Keratinocyte (primary cell): ENCODE measurements at regions not wholly inside any gene's neighbourhood (a gene's known extent, or its start where the extent isn't known, plus 50 kb on each side); places are given as distances from the start of the nearest gene placed in this dataset.

ENCODE experiments used
- CTCF ChIP-seq, 3 experiments: IDR thresholded peaks in 1 of 3; conservative IDR thresholded peaks in 1 of 3; optimal IDR thresholded peaks in 1 of 3; 2 replicates in 2 of 3; 3 replicates in 1 of 3; pipeline versions ENCODE3 to v1.5.1; 2011; ENCODE audit warnings: low read length in 3 of 3, mild to moderate bottlenecking in 3 of 3, moderate library complexity in 2 of 3, control low read depth in 1 of 3, inconsistent platforms in 1 of 3; ENCODE audit not compliant: insufficient read depth in 2 of 3; ENCODE audit errors: extremely low read depth in 1 of 3
- EZH2 ChIP-seq: IDR thresholded peaks from one replicate; pipeline ENCODE4 v1.6.1; 2012; ENCODE audit warnings: inconsistent platforms, mild to moderate bottlenecking, low read length, moderate library complexity

DNA sequence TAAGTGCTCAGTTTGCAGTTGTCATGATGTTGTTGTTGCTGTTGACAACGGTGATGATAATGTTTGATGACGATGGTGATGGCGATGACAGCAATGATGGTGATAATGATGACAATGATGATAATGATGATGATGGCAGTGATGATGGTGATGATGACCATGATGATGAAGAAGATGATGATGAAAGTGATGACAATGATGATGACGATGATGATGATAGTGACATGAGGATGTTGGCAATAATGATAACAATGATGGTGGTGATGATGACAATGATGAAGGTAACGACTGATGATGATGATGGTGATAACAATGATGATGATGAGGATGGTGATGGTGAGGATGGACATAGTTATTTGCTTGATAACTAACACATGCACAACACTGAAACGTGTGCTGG, 778.5 kb downstream of the VRK1 start:
- TF ChIP-seq CTCF (optimal IDR thresholded peaks at IDR 0.05 in 1 of 3, IDR thresholded peaks at IDR 0.05 in 1 of 3, conservative IDR thresholded peaks at IDR 0.05 in 1 of 3; ENCODE audit: extremely low read depth in 1 of 3, insufficient read depth in 2 of 3, low read length in 3 of 3) (no peak), EZH2 (no peak)
